ENCODE measurements at regions not wholly inside any gene's neighbourhood (a gene's known extent, or its start where the extent isn't known, plus 50 kb on each side); places are given as distances from the start of the nearest gene placed in this dataset.

- peak overlapping the region; percentile 46 for H3K4me3 ChIP-seq (ENCODE audit: low read depth, low read length)
- no peak for DNase-seq (ENCODE audit: low read depth, low spot score)
- POLR2A ChIA-PET = interaction anchor here (0.7 to 1.7 kb wide), 5 partner anchors 10 to 82 kb away, joined by 3 to 7 read pairs (median 5); no protein-coding TSS in a partner anchor
- TF ChIP-seq CTCF (IDR thresholded peaks at IDR 0.05; ENCODE audit: insufficient read depth, low read length, missing control alignments) = no peak
- CTCF ChIA-PET = interaction anchor here (1.3 to 2.5 kb wide), 3 partner anchors 10 to 69 kb away, joined by 4 to 12 read pairs (median 6); no protein-coding TSS in a partner anchor
Observed at GRCh38 chr6:37103169-37104039, 66.5 kb upstream of the PIM1 start.

GRCh38 chr6:37104824-37105147 lies 65.2 kb upstream of the PIM1 start:
- POLR2A ChIA-PET = no interaction called here
- H3K4me3 ChIP-seq (ENCODE audit: low read depth, low read length) = no peak overlapping the region
- no peak for DNase-seq (ENCODE audit: low read depth, low spot score)
- CTCF ChIA-PET = no interaction called here
- TF ChIP-seq CTCF (IDR thresholded peaks at IDR 0.05; ENCODE audit: insufficient read depth, low read length, missing control alignments) = no peak

- no peak for TF ChIP-seq CTCF (IDR thresholded peaks at IDR 0.05; ENCODE audit: insufficient read depth, low read length, missing control alignments)
- POLR2A ChIA-PET = no interaction called here
- DNase-seq (ENCODE audit: low read depth, low spot score) = no peak
Observed at GRCh38 chr6:37105148-37106050, 64.6 kb upstream of the PIM1 start.

GRCh38 chr6:37106051-37106363 lies 63.9 kb upstream of the PIM1 start:
- POLR2A ChIA-PET = no interaction called here
- DNase-seq (ENCODE audit: low read depth, low spot score) = no peak
- TF ChIP-seq CTCF (IDR thresholded peaks at IDR 0.05; ENCODE audit: insufficient read depth, low read length, missing control alignments) = no peak
- CTCF ChIA-PET = no interaction called here
- H3K4me3 ChIP-seq (ENCODE audit: low read depth, low read length) = no peak overlapping the region

More at GRCh38 chr6:37105148-37106050, 64.6 kb upstream of the PIM1 start:
- H3K4me3 ChIP-seq (ENCODE audit: low read depth, low read length) = no peak overlapping the region
- CTCF ChIA-PET = no interaction called here

GRCh38 chr6:37106554-37106953 lies 63.4 kb upstream of the PIM1 start:
- CTCF ChIA-PET = interaction anchor here (0.6 kb wide), 1 partner anchor 19 kb away, joined by 3 read pairs; no protein-coding TSS in a partner anchor
- no peak for TF ChIP-seq CTCF (IDR thresholded peaks at IDR 0.05; ENCODE audit: insufficient read depth, low read length, missing control alignments)
- POLR2A ChIA-PET = no interaction called here
- H3K4me3 ChIP-seq (ENCODE audit: low read depth, low read length) = no peak overlapping the region
- no peak for DNase-seq (ENCODE audit: low read depth, low spot score)

- ChIA-PET CTCF (interaction anchor here (0.6 kb wide), 1 partner anchor 19 kb away, joined by 3 read pairs; no protein-coding TSS in a partner anchor), POLR2A (no interaction called here)
- no peak overlapping the region for H3K4me3 ChIP-seq (ENCODE audit: low read depth, low read length)
- no peak for TF ChIP-seq CTCF (IDR thresholded peaks at IDR 0.05; ENCODE audit: insufficient read depth, low read length, missing control alignments)
- DNase-seq (ENCODE audit: low read depth, low spot score) = no peak
Observed at GRCh38 chr6:37106982-37107491, 62.9 kb upstream of the PIM1 start.
